ENCODE measurements at regions not wholly inside any gene's neighbourhood (a gene's known extent, or its start where the extent isn't known, plus 50 kb on each side); places are given as distances from the start of the nearest gene placed in this dataset.

GRCh38 chr2:42867093-42868065, 75.0 kb upstream of the HAAO start:
- TF ChIP-seq REST (IDR thresholded peaks at IDR 0.05; ENCODE audit: low read depth) (no peak), CREB1 (IDR thresholded peaks at IDR 0.05; ENCODE audit: low read depth) (no peak), EP300 (IDR thresholded peaks at IDR 0.05; ENCODE audit: borderline replicate concordance) (no peak), USF1 (IDR thresholded peaks at IDR 0.05) (no peak), NFIC (IDR thresholded peaks at IDR 0.05) (no peak), EGR1 (IDR thresholded peaks at IDR 0.05) (no peak), YY1 (IDR thresholded peaks at IDR 0.05; ENCODE audit: low read depth) (no peak), RAD21 (IDR thresholded peaks at IDR 0.05; ENCODE audit: low read depth) (no peak), ZBTB7A (IDR thresholded peaks at IDR 0.05; ENCODE audit: low read depth) (no peak)

Measured in Ishikawa (cell line).